Activated effector memory CD4-positive, alpha-beta T cell treated with Interleukin-2 at 50 U/mL for 16 hours (primary cell): ENCODE measurements at regions not wholly inside any gene's neighbourhood (a gene's known extent, or its start where the extent isn't known, plus 50 kb on each side); places are given as distances from the start of the nearest gene placed in this dataset.
"Not testable (repeated sequence)": the region's sequence is repeated elsewhere in the genome, so short reads cannot be mapped to it uniquely, and the experiment has no call there.

Source experiments
- DNase-seq: peaks from one replicate; pipeline ENCODE4 v3.0.0-alpha.2; 2020

GRCh38 chr3:11711876-11712275 is 68.2 kb upstream of the VGLL4 start:
- DNase-seq, result no peak

DNA sequence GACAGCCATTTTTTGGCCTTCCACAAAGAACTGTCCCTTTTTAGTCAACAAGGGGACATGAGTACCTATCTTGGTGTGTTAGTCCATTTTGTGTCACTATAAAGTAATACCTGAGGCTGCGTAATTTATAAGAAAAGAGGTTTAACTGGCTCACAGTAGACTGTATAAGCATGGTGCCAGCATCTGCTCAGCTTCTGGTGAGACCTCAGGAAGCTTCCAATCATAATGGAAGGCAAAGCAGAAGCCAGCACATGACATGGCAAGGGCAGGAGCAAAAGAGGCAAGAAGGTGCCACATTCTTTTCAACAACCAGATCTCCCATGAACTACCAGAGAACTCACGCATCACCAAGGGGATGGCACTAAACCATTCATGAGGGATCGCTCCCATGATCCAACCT is 66.1 kb upstream of the VGLL4 start:
- no peak for DNase-seq

GRCh38 chr3:11707084-11707483 is 63.4 kb upstream of the VGLL4 start:
- not testable (repeated sequence) for DNase-seq

DNA sequence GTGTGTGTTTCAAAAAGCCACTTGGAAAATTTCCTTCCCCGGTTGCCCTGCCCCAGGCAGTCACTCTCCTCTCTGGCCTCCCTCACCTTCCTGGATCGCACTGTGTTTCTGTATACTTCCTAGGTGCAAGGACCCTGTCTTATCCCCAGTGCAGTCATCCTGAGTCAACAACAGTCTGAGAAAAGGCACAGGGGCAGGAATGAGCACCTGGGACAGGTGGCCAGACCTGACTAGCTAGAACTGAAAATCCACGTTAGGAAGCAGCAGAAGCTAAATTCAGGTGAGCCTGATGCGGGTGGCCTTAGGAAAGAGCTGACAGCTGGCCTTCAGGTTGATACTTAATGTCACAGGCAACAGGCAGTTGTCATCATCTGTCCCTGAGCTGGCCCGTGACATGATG is 62.9 kb upstream of the VGLL4 start:
- DNase-seq, result no peak

- DNase-seq, result no peak
These were observed 61.3 kb upstream of the VGLL4 start for GRCh38 chr3:11705049-11705448.

GRCh38 chr3:11703146-11703545 is 59.4 kb upstream of the VGLL4 start:
- no peak for DNase-seq

DNA sequence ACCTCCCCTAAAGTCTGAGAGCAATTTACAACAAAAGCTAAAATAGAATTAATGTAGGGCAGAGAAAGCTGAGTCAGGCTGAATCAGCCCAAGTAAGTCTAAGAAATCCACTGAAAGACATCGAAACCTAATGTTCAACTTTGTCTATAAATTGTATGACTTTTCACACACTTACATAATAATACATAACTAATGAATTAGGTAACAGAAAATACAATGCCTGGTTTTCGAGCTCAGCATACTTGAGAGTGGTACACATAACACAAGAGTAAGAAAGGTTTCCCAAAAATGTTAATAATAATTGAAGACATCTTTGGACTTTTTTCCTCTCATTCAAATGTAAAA is 55.3 kb upstream of the VGLL4 start:
- no peak for DNase-seq

DNA sequence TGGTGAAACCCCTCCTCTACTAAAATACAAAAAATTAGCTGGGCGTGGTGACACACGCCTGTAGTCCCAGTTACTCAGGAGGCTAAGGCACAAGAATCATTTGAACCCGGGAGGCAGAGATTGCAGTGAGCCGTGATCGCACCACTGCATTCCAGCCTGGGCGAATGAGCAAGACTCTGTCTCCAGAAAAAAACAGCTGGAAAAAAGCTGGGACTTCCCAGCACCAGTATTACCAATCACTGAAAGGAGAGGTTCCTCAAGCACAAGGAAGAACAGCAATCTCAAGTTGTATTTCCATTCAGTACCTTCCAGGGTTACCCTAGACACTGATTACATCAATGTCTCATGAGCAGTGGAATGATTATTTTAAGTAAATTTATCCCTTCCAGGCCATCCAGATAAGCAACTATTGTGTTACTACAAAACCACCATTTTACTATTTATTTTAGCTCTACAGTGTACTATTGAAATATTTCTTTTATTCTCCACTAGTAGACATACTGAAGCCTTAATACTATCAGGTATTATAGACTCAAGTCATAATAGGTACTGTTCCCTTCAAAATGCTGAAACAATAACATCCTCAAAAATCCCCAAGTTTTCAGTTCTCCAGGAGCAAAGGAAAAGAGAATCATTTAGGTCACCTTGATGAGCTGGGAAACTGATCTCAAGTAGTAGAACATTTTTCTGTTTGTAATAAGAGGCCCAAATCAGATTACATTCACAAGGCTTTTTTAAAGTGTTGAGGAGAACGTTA is 54.8 kb upstream of the VGLL4 start:
- no peak for DNase-seq

- no peak for DNase-seq
These were observed 54.0 kb upstream of the VGLL4 start for GRCh38 chr3:11697701-11698100.

- DNase-seq, result no peak
These were observed 52.3 kb upstream of the VGLL4 start for GRCh38 chr3:11696054-11696453.
